Transverse colon (tissue), 4 donors: ENCODE measurements at regions not wholly inside any gene's neighbourhood (a gene's known extent, or its start where the extent isn't known, plus 50 kb on each side); places are given as distances from the start of the nearest gene placed in this dataset.

Experiments used
- DNase-seq: peaks from one replicate; pipeline ENCODE4 v3.0.0-alpha.2; 2019
- H3K27ac ChIP-seq, 4 donors: fragments of 200-600 bp; sonication (generic); 2 replicates each; pipeline ENCODE4 v1.5.1; 2016 to 2018; ENCODE audit warnings: inconsistent platforms in 4 of 4
- H3K27me3 ChIP-seq: fragments of 200-600 bp; sonication (generic); 2 replicates; pipeline ENCODE4 v1.5.1; 2017; ENCODE audit warnings: inconsistent platforms
- H3K36me3 ChIP-seq, 4 donors: fragments of 200-600 bp; sonication (generic); 2 replicates each; pipeline ENCODE4 v1.5.1; 2017 to 2019; ENCODE audit warnings: inconsistent platforms in 4 of 4
- H3K4me1 ChIP-seq, 4 donors: fragments of 200-600 bp; sonication (generic); 2 replicates each; pipeline ENCODE4 v1.5.1; 2017 to 2020; ENCODE audit warnings: inconsistent platforms in 4 of 4
- H3K4me3 ChIP-seq, 4 donors: fragments of 200-600 bp; sonication (generic); 1 replicate in 1 of 4; 2 replicates in 3 of 4; pipeline versions ENCODE4 v1.5.1 to v1.6.1; 2017 to 2019; ENCODE audit warnings: inconsistent platforms in 4 of 4
- H3K9me3 ChIP-seq, 2 donors: fragments of 200-600 bp; sonication (generic); 2 replicates each; pipeline ENCODE4 v1.5.1; 2017 to 2019; ENCODE audit warnings: inconsistent platforms in 2 of 2
- CTCF ChIP-seq, 5 experiments: fragments of 200-600 bp in 3 of 5; fragments of 450-650 bp in 2 of 5; sonication (generic) in 3 of 5; IDR thresholded peaks; 1 replicate in 2 of 5; 2 replicates in 3 of 5; pipeline ENCODE4 v1.5.1; 2016 to 2017; ENCODE audit warnings: antibody characterized with exemption in 5 of 5, inconsistent platforms in 3 of 5, mild to moderate bottlenecking in 2 of 5, moderate library complexity in 1 of 5
- EP300 ChIP-seq: sonication (generic); formaldehyde crosslinking; IDR thresholded peaks from one replicate; pipeline ENCODE4 v1.6.1; 2017; ENCODE audit warnings: antibody characterized with exemption, low read depth
- POLR2A ChIP-seq: fragments of 450-650 bp; IDR thresholded peaks from one replicate; pipeline ENCODE4 v1.6.1; 2016; ENCODE audit warnings: antibody characterized with exemption, mild to moderate bottlenecking, moderate library complexity
- POLR2AphosphoS5 ChIP-seq, 3 donors: sonication (generic); formaldehyde crosslinking; IDR thresholded peaks; one replicate each; pipeline ENCODE4 v1.6.1; 2016; ENCODE audit warnings: antibody characterized with exemption in 3 of 3
- WGBS, 2 donors: methylation state at CpG; one replicate each; pipeline ENCODE4 v1.1.5; 2018; ENCODE audit warnings: low coverage in 1 of 2; 5-methylcytosine and 5-hydroxymethylcytosine counted together
- in situ Hi-C, 4 donors: fragments of 200-750 bp; cut with MboI; loops; one replicate each; pipeline versions ENCODE4 v1.15.0 to v1.15.1; 2017; ENCODE audit warnings: low sequenced_read_pairs in 3 of 4, low pct_ligation_motif_present in 1 of 4, low pct_unique_long_range_greater_than_20kb in 1 of 4
- intact Hi-C: fragments of 100-400 bp; cut with DNase I; formaldehyde crosslinking; loops from one replicate; pipeline ENCODE4 v1.15.1; 2023; ENCODE audit warnings: low total_unique reads

GRCh38 chr9:17846948-17847655 lies 268.2 kb downstream of the SH3GL2 start:
- Histone ChIP-seq H3K4me1 (no peaks in the 10 kb centered on the region), H3K9me3 (peaks cover 0 to 7% of the 10 kb centered on the region in 2 donors), H3K27ac (no peak overlapping the region), H3K27me3 (no peaks in the 10 kb centered on the region), H3K4me3 (no peak overlapping the region), H3K36me3 (no peaks in the 10 kb centered on the region)
- DNase-seq = no peak
- in situ Hi-C loops = no loop called here
- WGBS, 2 donors = 80 to 81% methylated on average over 4 of the region's 4 CpGs
- TF ChIP-seq CTCF (IDR thresholded peaks at IDR 0.05) (no peak), EP300 (no peak), POLR2AphosphoS5 (IDR thresholded peaks at IDR 0.05) (no peak), POLR2A (no peak)
- intact Hi-C loops = no loop called here

GRCh38 chr9:17847908-17848307 lies 269.0 kb downstream of the SH3GL2 start:
- TF ChIP-seq POLR2A = no peak
- no peak for TF ChIP-seq POLR2AphosphoS5 (IDR thresholded peaks at IDR 0.05)
- no peak for TF ChIP-seq CTCF (IDR thresholded peaks at IDR 0.05)
- TF ChIP-seq EP300 = no peak
- Histone ChIP-seq H3K27me3 (no peaks in the 10 kb centered on the region), H3K27ac (no peak overlapping the region), H3K9me3 (peaks cover 0 to 7% of the 10 kb centered on the region in 2 donors), H3K36me3 (no peaks in the 10 kb centered on the region), H3K4me3 (no peak overlapping the region), H3K4me1 (no peaks in the 10 kb centered on the region)
- no peak for DNase-seq
- in situ Hi-C loops = no loop called here
- WGBS, 2 donors = 13 to 49% methylated on average over 3 of the region's 3 CpGs
- intact Hi-C loops = no loop called here

GRCh38 chr9:17852108-17852507 lies 273.2 kb downstream of the SH3GL2 start:
- Histone ChIP-seq H3K36me3 (no peaks in the 10 kb centered on the region), H3K9me3 (no peaks in the 10 kb centered on the region), H3K27me3 (no peaks in the 10 kb centered on the region), H3K4me1 (no peaks in the 10 kb centered on the region), H3K27ac (no peak overlapping the region), H3K4me3 (no peak overlapping the region)
- 62 to 90% methylated on average over 2 of the region's 2 CpGs for WGBS, 2 donors
- no peak for DNase-seq
- in situ Hi-C loops (no loop called here), intact Hi-C loops (no loop called here)
- no peak for TF ChIP-seq EP300
- no peak for TF ChIP-seq POLR2A
- no peak for TF ChIP-seq POLR2AphosphoS5 (IDR thresholded peaks at IDR 0.05)
- TF ChIP-seq CTCF (IDR thresholded peaks at IDR 0.05) = no peak

GRCh38 chr9:17854487-17854886 lies 275.6 kb downstream of the SH3GL2 start:
- 92 to 94% methylated on average over 1 of the region's 1 CpG for WGBS, 2 donors
- Histone ChIP-seq H3K27ac (no peak overlapping the region), H3K9me3 (no peaks in the 10 kb centered on the region), H3K27me3 (no peaks in the 10 kb centered on the region), H3K4me1 (no peaks in the 10 kb centered on the region), H3K36me3 (no peaks in the 10 kb centered on the region), H3K4me3 (no peak overlapping the region)
- TF ChIP-seq EP300 (no peak), POLR2A (no peak), POLR2AphosphoS5 (IDR thresholded peaks at IDR 0.05) (no peak), CTCF (IDR thresholded peaks at IDR 0.05) (no peak)
- in situ Hi-C loops = no loop called here
- no peak for DNase-seq
- intact Hi-C loops = no loop called here
